Prostate gland (tissue), 2 donors: ENCODE measurements at regions not wholly inside any gene's neighbourhood (a gene's known extent, or its start where the extent isn't known, plus 50 kb on each side); places are given as distances from the start of the nearest gene placed in this dataset.

Experiments
- CTCF ChIP-seq, 4 experiments: fragments of 200-600 bp in 2 of 4; fragments of 450-650 bp in 2 of 4; sonication (generic) in 2 of 4; IDR thresholded peaks; 1 replicate in 3 of 4; 2 replicates in 1 of 4; pipeline ENCODE4 v1.5.1; 2016 to 2019; ENCODE audit warnings: antibody characterized with exemption in 4 of 4, mild to moderate bottlenecking in 2 of 4, moderate library complexity in 2 of 4
- POLR2A ChIP-seq: fragments of 450-650 bp; IDR thresholded peaks from one replicate; pipeline ENCODE4 v1.6.1; 2016; ENCODE audit warnings: antibody characterized with exemption, mild to moderate bottlenecking
- POLR2AphosphoS5 ChIP-seq: sonication (generic); formaldehyde crosslinking; IDR thresholded peaks from one replicate; pipeline ENCODE4 v1.6.1; 2017; ENCODE audit warnings: antibody characterized with exemption

- TF ChIP-seq POLR2A, result no peak
- TF ChIP-seq CTCF (IDR thresholded peaks at IDR 0.05), result no peak
- no peak for TF ChIP-seq POLR2AphosphoS5
These were observed 147.5 kb downstream of the METTL4 start for GRCh38 chr18:2423761-2424160.
